Adrenal gland (tissue), 5 donors: ENCODE measurements at regions not wholly inside any gene's neighbourhood (a gene's known extent, or its start where the extent isn't known, plus 50 kb on each side); places are given as distances from the start of the nearest gene placed in this dataset.

Experiments used
- CTCF ChIP-seq, 6 experiments: fragments of 450-650 bp in 4 of 6; fragments of 200-600 bp in 2 of 6; sonication (generic) in 1 of 6; IDR thresholded peaks; 1 replicate in 5 of 6; 2 replicates in 1 of 6; pipeline versions ENCODE4 v1.5.1 to v1.8.0; 2016 to 2021; ENCODE audit warnings: antibody characterized with exemption in 6 of 6, mild to moderate bottlenecking in 2 of 6, moderate library complexity in 1 of 6
- POLR2A ChIP-seq, 2 donors: fragments of 450-650 bp; IDR thresholded peaks; one replicate each; pipeline ENCODE4 v1.6.1; 2017; ENCODE audit warnings: antibody characterized with exemption in 2 of 2, mild to moderate bottlenecking in 2 of 2, moderate library complexity in 1 of 2
- donor health status: DM: no; HTN: no; CAD: no.

- TF ChIP-seq CTCF (IDR thresholded peaks at IDR 0.05) (no peak), POLR2A (IDR thresholded peaks at IDR 0.05) (no peak)
These were observed 163.4 kb upstream of the CEP162 start for GRCh38 chr6:84390851-84391250.
